Kidney glomerular epithelial cell (primary cell): ENCODE measurements at regions not wholly inside any gene's neighbourhood (a gene's known extent, or its start where the extent isn't known, plus 50 kb on each side); places are given as distances from the start of the nearest gene placed in this dataset.
A peak's percentile ranks its signal among the peaks of the same experiment; 100 is the strongest.

Source experiments
- DNase-seq: peaks from one replicate; lab custom pipeline; 2025; lab: John Stamatoyannopoulos, UW

DNA sequence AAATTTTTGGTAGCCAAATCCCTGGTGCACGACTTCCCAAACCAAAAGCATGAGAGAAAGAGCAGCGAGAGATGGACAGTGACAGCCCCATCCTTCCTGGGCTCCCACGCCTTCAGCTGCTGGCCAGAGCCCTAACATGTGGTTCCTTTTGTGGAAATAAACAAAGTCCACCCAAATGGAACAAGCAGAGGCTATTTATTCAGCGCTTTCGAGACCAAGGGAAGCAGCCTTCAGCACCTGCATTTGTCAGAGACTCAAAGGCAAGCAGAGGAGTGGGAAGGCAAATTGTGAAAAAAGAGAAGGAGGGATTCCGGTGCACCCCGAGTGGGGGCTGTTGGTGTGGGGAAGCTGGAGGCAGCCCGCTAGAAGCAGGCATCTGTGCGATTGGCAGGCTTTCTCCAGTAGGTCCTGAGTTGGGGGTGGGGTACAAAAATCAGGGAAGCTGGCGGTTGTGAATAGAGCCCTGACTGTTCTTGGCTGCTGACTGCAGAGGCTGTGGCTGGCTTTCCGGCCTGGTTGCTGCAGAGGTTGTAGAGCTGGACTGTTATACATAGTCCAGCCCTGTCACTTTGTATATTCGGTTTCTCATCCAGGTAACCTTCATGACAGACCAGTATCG, 427.2 kb downstream of the OCA2 start:
- no peak for DNase-seq

DNA sequence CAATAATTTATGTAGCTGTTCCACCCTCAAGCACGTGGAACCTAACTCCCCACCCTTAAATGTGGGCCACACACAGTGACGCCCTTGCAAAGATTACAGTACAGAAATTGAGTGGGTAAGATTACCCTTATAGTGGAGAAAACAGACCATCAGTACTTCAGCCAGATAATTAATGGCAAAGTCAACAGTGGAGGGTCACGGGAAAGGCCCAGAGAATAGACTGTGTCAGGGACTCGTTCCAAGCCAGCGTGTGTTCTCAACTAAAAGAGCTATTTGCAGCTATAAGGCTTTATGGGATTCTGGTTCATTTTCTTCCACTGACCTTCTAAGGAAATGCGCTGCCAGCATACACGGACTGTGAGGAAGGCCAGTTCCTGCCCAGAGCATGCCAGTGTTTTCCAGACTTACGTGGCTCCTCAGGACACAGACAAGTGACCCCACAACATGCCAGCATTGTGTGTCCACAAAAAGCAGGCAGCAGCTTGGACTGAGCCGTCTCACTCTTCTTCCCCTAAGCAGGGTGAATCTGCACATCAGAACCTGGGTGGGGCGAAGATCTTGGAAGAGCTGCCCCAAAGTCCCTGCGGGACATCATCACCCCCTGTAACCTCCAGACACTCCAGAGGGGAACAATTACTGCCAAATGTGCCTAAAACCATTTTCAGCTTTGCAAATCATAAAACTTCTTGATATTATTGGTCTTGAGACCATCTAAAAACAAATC, 428.5 kb downstream of the OCA2 start:
- no peak for DNase-seq

DNA sequence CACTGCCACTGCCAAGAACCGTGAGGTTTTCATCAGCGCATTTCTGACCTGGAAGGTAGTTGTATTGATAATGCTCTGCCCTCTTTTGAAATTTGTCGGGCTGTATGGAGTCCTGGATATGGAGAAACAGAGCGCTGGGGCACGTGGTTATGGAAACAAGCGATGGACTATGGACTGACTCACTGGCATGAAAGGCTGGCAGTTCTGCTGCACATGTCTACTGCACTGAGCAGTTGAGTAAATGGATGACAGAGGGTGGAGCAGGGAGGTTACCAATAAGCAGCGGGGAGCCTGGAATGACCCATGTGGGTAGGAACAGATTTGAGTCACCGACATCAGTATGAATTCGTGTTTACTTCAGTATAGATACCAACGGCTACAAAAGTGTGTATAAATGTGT, 429.5 kb downstream of the OCA2 start:
- DNase-seq = no peak

DNA sequence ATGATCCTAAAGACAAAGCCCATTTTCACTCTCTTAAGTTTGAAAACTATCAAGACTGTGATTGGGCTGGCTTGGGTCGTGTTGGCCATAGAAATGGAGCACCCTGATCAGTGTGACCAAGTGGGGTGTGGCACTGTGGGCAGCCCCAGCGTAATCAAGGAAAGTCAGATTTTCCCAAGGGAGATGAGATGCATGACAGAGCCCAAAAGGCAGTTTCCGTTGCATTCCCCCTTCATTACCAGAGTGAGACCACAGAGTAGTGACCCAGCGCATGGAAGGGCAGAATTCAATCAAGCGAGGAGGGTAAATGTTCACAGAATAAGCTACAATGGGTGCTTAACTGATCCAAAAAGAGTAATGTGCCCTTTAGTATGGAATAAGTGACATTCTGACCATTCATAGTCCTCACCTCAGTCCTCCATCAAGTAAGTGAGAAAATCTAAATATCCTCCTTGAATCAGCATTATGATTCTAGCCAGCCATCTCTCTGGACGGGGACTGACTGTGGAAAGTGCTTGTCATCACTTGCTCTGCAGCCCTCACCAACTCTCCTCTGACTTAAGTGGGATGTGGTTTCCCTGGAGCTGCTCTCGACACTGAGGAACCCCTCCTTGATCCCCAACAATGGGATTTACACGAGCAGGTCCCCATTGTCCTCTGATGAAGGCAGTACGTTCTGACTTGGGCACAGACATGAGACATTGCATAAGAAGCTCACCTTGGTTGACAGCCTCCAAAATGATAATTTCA, 430.5 kb downstream of the OCA2 start:
- no peak for DNase-seq

DNA sequence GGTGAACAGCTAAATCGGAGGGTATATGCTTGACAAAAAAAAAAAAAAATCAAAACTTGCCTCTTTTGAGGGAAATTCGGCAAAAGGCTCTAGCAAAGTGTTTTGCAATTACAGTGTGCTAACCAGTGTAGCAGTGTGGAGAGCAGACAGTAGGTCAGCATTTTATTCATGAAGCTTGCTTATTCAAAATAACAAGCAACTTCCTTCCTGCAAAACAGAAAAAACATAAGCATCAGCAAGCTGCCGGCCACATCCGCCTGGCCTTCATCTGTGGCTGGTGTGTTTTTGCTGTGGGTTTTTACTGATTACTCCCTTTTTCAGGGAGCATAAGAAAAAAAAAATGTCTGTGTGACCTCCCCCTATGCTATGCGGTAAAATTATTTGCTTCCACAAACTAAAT, 434.1 kb downstream of the OCA2 start:
- no peak for DNase-seq

DNA sequence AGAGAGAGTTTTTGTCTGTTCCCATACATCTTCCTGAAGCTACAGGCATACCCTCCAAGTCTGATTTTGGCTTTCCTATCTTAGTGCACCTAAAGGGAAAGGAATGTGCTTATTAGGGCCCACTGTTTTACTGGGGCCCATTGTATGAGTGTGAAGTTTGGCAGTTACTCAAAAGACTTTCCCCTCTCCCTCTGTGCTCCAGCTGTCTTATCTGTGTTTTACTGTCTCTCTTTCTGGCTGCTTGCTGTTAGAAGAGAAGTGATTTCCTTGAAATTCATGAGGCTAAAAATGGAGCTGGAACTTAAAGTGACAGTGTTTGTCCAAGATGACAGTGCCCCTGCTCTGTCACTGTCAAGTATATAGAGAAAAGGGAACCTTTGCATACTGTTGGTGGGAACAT, 436.2 kb downstream of the OCA2 start:
- DNase-seq = no peak

DNA sequence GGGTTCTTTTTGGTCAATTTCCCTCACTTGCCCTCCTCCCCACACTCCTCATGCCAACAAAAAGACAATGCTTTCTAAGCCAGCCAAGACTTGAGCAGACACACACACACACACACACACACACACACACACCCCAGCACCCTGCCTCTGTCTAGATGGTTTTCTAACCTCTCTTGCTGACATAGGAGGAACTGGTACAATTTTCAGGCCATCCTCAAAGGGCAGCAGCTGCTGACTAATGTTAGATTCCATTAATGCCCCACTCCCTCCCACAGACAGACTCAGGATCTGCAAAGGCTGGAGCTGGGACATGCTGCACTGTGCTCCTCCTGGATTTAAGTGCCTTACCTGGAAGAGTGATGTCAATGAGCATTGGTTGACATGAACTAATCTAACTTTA, 438.4 kb downstream of the OCA2 start:
- DNase-seq = peak; percentile 13

DNA sequence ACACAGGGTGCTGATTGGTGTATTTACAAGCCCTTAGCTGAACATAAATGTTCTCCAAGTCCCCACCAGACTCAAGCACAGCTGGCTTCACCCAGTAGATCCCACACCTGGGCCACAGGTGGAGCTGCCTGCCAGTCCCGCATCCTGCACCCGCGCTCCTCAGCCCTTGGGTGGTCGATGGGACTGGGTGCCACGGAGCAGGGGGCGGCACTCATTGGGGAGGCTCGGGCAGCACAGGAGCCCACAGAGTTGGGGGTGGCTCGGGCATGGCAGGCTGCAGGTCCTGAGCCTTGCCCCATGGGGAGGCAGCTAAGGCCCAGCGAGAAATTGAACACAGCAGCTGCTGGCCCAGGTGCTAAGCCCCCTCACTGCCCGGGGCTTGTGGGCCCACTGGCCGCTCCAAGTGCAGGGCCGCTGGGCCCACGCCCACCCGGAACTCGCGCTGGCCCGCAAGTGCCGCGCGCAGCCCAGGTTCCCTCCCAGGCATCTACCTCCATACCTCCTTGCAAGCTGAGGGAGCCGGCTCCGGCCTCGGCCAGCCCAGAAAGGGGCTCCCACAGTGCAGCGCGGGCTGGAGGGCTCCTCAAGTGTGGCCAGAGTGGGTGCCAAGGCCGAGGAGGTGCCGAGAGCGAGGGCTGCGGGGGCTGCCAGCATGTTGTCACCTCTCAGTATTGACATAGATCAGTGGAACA, 442.7 kb downstream of the OCA2 start:
- no peak for DNase-seq

DNA sequence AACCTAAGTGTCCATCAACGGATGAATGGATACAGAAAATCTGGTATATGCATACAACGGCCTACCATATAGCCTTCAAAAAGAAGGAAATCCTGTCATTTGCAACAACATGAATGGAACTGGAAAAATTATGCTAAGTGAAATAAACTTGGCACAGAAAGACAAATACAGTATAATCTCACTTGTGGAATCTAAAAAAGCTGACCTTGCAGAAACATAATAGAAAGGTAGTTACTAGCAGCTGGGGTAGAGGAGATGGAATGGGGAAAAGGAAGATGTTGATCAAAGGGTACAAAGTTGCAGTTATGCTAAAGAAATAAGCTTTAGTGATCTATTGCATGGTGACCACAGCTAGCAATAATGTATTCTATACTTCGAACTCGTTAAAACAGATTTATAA, 444.1 kb downstream of the OCA2 start:
- no peak for DNase-seq

DNA sequence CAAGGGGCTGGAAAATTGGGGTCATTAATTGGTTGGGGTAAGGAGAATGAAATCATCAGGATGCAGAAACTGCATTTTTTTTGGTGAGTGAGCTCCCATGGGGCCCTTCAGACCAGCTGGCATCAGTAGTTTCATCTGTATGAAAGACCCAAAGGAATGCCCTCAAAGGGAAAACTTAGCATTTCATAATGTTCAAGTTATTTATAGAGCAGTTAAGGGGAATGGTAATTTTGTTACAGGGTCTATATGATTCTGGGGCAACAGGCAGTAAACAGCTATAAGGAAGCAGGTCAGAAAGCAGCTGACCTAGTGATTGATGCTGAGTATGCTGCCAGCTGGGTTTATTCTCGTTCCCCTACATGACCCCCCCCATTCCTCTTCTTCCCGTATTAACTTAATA, 448.9 kb downstream of the OCA2 start:
- no peak for DNase-seq

DNA sequence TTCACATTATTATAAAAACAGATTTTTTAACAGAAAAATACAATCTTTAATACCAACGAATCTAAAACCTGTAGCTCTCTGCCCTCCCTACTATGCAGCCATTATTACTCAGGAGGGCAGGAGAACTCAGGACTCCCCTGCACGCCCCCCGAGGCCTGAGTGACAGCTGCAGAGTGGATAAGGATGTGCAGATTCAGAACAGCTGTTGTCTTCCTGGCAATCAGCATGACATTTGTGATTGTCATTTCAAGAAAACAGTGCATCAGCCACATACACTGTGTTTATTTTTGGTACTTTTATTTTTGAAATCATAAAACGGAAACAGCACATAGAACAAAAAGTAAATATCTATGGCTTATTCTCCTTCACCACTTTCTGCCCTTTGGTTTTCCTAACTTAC, 450.8 kb downstream of the OCA2 start:
- no peak for DNase-seq

DNA sequence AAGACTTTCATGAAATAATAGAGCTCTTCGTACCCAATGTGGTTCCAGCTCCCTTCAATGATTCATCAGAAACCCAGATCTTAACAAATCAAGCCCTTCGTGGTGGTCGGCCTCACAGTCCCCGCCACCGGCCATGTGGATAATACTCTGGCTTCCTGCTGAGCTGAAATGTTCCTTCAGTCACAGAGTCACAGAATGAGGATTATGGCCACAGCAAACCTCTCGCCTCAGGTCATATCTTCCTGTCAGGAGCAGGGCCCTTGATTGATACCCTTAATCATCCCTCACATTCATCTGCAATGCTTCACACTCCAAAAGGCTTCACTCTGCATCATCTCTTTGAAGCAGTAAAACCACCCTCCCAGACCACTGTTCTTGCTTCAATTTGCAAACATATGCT, 452.6 kb downstream of the OCA2 start:
- DNase-seq = no peak

DNA sequence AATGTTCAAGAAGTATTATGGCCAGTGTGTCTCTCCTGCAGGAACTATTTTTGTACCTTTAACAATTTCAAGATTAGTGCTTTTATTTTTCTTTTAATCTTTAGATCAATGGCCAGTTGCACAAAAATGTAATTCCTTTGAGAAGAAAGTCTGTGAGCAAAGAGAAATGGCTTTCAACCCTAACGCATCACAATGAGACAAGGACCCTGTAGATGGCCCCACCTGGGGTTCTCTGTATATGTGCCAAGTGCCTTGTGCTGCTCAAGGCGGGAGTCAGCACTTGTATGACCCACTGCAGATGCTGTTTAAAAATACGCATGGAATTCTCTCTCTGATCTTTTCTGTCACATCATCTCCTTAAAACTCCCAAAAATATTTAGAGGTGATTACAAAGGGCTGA, 453.4 kb downstream of the OCA2 start:
- DNase-seq = no peak

DNA sequence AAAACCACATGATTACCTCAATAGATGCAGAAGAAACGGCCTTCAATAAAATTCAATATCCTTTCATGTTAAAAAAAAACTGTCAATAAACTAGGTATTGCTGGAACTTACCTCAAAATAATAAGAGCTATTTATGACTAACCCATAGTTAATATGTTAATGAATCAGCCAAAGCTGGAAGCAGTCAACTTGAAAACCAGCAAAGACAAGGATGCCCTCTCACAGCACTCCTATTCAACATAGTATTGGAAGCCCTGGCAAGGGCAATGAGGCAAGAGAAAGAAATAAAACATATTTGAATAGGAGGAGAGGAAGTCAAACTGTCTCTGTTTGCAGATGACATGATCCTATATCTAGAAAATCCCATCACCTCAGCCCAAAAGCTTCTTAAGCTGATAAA, 456.1 kb downstream of the OCA2 start:
- DNase-seq = peak; percentile 7

DNA sequence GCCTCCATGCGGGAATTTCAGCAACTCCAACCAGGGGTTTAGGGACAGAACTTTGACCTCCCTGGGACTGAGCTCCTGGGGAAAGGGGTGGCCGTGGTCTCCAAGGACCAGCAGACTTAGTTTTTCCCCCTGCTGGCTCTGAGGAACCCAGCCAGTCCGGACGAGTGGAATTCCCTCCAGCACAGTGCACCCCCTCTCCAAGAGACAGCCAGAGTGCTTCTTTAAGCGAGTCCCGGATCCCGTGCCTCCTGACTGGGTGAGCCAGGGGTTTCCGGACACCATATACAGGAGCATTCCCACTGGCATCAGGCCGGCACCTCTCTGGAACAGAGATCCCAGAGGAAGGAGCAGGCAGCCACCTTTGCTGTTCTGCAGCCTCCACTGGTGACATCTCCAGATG, 459.5 kb downstream of the OCA2 start:
- DNase-seq = no peak

DNA sequence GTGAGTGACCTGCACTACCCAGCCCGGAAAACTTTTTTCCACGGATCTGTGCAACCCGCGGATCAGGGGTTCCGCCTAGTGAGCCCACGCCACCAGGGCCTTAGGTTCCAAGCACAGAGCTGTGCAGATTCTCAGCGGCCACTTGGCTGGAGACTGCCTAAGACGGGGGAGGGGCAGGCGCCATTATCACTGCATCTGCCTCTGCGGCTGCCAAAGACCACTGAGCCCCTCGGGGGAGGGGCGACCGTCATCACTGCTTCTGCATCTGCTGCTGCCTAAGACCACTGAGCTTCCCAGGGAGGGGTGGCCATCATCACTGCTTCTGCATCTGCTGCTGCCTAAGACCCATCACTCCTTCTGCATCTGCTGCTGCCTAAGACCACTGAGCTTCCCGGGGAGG, 460.2 kb downstream of the OCA2 start:
- DNase-seq = no peak

DNA sequence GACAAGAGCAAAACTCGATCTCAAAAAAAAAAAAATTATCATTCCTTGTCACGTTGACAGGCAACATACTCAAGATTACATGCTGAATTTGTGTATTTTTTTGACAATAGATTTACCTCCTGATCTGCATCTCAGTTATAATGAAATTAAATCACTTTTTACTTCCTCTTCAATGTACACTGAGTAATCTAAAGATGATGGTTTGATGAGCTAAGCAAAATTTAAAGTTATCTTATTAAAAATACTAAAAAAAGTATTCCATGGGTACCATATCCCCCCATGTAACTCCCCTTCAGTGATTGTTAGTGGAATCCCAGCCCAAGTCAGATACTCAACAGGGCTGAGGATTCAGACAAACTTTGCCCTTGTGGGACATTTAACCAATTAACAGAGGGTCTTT, 463.2 kb downstream of the OCA2 start:
- no peak for DNase-seq

DNA sequence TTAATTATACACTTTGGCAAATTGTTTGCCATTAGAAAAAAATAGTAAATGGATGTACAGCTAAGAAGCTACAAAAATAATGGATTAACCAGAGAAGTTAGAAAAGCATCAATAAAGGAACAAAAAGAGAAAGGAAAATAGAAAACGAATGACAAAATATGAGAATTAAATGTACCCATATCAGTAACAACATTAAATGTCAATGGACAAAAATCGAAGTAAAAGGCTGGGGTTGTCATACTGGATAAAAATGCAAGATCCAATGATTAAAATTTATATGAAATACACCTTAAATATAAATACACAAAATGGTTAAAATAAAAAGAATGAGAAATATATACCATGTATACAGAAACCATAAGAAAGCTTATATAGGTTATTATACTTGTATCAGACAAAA, 470.6 kb downstream of the OCA2 start:
- no peak for DNase-seq

DNA sequence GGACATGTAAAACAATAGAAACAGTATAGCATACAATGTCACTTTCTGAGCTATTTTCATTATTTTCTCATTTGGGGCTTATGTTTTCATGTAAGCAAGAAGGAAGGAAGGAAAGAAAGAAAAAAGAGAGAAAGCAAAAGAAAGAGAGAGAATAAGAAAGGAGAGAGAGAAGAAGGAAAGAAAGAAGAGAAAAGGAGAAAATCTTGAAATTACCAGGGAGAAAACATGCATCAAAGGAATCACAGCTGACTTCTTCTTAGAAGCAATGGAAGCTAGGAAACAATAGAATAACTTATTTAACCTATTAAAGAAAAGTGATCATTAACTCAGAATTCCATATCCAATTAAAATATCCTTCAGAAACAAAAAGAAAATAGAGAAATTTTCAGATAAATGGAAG, 471.5 kb downstream of the OCA2 start:
- DNase-seq = no peak

DNA sequence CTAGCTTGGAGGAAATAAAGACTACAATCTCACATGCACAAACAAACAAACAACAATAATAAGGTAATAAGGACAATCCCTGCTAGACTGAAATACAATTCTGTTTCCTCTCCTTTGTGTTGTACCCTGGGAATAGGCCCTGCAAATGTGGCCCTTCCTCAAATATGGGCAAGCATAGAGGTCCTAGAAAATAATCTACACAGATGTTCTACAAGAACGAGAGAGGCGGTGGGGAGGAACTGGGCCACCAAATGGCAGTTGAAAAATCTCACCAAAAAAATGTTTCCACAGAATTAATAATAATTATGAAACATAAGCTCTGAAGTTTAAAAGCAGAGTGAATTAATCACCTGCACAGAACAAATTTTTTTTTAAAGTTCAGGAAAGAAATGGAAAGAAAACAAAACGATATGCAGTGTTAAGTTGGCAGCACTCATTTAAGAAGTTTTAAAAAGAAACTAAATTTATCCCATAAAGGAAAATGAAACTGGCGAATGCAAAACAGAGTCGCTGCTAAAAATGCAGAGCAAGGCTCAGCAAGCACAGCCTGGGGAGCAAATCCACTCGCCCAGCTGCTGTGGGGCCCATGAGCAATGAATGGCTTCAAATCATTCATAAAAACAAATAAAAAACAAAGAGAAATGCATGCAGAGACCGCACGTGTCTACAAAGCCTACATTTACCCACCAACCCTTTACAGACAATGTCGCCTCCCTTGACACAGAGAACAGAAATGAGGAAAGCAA, 475.4 kb downstream of the OCA2 start:
- DNase-seq = no peak

DNA sequence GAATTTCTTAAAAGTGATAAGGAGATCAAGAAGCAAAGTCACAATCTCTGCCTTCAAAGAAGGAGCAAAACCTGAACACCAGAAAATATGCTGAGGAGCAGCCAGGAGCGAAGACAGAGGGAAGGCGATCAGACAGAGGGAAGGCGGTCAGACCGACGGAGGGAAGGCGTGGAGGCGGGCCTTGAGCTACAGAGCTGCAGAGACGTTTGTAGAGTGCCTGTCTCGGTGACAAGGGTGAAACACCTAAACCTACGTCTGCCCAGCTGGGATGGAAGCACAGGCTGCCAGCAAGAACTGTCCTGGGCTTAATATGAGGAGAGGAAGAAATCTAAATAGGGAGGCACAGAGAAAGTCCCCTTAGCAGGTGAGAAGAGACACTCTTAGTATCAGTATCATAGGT, 476.0 kb downstream of the OCA2 start:
- no peak for DNase-seq

DNA sequence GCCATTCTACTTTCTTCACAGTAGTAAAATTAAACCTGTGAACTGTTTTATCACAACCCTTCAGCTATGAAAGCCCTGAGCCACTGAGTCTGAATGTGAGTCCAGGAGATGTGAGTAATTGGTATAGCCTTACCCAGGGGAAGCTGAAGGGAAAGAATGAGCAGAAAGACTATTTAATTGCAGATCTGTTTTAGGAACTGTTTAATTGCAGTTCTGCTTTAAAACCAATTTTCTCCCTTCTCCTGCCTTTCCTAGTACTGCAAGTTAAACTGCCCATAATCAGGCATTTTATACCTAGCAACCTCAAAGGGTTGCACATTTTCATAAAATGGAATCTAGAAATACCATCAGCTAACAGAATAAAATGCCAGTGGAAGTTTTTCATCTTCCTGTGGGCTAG, 476.7 kb downstream of the OCA2 start:
- no peak for DNase-seq
